GM19324 (cell line): ENCODE measurements at regions not wholly inside any gene's neighbourhood (a gene's known extent, or its start where the extent isn't known, plus 50 kb on each side); places are given as distances from the start of the nearest gene placed in this dataset.

Source experiments
- ATAC-seq: cut with Tn5 transposase; IDR thresholded peaks from one replicate; pipeline ENCODE4 v1.9.1; 2021; ENCODE audit warnings: mild to moderate bottlenecking, moderate library complexity; ENCODE audit not compliant: unreplicated experiment, low FRiP score

DNA sequence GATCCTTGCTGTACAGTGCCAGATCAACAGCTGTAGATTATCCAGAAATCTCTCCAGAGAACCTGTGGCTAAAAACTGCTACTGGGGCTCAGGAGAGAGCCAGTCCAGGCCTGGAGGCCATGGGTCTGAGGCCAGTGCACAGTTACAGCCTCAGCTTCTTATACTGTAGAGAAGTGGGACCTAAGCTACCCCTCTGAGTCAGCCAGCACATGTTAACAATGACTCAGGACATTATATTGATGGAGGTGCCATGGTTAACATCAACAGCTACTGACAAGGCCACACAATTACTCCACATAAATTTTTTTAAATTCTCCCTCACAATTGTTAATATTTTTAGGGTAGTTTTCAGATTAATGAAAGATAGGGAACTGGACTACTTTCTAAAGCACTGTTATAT lies 138.5 kb downstream of the RBM26 start:
- no peak for ATAC-seq

DNA sequence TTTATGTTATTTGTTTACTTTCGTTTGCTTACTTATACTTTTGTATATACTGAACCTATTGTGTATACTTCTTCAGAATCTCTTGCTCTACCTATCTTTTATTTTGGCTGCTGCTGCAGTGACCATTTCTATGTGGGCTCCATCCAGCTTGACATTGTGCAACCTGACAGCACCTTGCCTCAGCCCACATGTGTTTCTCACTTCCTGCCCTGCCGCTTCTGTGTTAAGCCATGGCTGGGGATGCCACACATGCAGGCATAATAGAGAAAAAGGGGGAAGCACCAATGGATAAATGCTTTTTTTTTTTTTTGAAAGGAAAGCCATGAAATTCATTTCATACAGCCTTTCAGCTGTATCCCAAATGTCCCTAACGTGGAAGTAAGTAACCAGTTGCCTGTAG lies 147.6 kb downstream of the RBM26 start:
- peak; percentile 92 for ATAC-seq

DNA sequence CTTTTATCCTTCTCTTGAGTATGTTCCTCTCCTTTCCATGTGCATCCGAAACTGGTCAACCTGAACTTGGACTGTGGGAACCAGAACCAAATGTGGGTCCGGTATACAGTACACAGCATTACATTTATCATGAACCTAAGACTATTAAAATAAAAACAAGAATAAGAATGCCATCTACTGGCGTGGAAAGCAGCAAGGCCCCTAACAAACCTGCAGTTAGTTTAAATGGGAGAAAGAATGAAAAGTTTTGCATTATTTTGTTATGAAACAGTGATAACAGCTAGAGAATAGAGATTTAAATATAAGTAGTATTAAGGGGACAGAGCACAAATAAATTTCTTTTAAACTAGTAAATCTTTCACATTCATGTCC lies 159.5 kb downstream of the RBM26 start:
- ATAC-seq: no peak

DNA sequence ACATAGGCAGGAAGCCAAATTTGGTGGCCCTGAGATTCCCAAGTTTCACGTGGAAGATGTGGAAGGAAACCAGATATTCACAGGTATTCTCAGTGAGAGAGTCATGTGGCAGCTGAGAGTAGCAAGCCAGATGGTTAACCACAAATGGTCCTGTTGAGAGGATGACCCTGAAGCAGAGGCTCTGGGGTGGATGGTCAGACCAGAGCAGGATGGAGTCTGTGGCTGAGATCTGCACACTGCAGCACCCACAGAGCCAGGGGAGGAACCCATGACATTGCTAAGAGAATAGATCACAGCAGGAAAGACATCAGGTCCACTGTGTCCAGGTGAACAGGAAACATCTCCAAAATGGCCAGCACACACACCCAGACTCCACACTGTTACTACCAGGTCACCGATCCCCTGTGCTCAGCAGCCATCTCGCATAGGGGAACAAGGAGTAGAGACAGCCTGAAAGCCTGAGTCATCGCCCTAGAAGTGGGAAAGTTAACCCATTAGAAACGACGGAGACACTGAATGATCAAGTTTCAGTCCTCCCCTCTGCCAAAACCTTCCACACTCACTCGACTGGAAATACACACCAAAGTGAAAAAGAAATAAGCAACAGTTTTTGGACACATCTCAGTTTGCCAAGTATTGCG lies 160.0 kb downstream of the RBM26 start:
- no peak for ATAC-seq

DNA sequence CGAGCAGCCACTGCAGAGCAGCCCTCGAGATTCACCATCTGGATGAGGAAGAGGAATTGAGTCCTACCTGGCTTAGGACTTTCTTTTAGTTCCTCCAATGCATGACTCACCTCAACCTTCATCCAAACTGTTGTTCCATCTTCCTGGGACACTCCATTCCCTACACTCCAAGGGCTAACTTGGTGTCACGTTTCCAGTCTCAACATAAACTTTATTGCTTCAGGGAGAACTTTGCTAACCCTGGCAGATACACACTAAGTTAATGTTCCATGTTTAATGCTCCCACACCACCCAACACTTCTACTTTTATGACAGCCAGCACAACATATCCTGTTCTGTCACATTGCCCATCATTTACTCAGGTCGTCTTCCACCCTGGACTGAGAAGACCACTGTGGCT lies 164.4 kb downstream of the RBM26 start:
- no peak for ATAC-seq

DNA sequence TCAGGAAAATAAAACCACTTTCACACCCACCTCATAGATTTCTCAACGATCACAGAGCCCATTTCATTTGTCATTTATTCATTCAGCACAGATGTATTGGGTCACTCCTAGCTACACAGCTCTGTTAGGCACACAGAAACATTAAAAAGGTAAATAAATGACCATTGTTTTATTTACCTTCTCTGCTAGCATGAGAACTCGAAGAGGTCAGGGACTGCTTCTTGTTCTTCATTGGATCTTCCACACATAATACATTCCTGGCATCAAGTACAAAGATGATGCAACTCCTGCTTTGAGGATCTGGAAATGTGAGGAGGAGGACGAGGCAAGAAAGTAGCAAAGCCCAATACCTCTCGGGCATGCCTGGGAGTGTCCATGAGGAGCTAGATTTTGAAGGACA lies 168.1 kb downstream of the RBM26 start:
- ATAC-seq: no peak

DNA sequence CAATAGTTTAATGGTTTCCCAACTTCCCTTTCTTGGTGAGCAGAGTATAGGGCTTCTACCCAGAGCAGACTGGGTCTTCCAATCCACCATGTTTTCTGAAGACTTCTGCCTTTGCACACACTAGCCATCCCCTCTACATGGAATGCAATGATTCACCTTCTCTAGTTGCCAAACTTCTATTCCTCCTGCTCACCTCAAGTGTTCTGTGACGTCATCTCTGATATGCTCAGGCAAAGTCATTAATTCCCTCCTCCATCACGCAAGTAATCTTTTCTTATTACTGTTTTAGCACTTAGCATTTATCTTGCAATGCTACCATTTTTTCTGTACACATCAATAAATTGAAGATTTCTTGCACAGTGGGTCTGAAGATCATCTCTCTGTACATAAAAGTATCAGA lies 174.2 kb downstream of the RBM26 start:
- no peak for ATAC-seq

DNA sequence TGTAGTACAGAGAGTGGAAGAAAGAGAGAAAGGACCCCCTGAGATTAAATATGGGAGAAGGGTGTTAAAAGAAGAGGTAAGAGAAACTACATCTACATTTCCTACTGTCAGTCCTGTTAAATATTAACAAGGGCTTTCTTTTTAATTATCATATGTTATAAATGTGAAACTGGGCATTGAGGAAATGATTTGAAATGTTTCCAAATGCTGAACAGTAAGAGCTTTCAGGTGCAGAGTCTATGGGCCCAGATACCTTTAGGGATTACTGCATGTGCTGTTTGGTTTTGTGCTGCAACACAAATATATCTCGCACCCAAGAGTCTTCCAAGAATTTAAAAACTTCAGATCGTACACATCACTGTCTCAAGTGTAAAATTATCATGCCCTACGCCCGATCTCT lies 176.3 kb downstream of the RBM26 start:
- no peak for ATAC-seq

DNA sequence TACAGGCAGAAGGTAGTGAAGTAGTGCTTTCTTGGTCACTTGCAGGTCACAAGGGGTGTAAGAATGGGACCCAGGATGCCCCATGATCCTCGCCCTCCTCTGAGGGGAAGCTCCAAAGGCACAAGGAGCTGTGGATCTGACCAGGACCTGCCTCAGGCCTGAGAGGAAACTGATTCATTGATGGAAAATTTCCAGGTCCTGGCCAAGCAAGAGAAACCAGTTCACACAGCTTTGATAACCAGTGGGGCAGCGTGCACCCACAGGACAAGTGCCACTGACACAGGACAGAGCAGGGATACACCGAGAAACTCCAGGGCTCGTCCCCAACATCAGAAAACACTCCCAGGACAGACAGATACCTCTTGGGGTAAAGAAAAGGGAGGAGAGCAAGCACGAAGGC lies 177.1 kb downstream of the RBM26 start:
- no peak for ATAC-seq

DNA sequence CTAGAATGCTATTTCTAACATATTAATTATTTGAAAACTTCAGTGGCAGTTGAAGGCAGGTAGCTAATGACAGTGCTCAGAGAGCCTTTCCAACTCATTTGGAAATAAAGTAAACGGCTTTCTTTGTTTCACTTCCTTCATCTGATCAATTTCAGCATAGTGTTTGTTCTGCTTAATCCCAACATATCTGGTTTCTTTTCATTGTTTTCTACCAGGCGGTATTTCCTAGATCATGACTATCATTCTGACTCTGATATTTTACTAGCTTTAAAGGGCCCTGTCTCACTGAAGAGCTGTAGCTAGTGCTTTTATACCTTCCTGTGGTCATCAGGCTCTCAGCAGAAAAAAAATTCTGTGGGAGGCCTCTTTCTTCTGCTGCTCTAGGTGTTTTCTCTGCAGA lies 178.6 kb downstream of the RBM26 start:
- no peak for ATAC-seq

DNA sequence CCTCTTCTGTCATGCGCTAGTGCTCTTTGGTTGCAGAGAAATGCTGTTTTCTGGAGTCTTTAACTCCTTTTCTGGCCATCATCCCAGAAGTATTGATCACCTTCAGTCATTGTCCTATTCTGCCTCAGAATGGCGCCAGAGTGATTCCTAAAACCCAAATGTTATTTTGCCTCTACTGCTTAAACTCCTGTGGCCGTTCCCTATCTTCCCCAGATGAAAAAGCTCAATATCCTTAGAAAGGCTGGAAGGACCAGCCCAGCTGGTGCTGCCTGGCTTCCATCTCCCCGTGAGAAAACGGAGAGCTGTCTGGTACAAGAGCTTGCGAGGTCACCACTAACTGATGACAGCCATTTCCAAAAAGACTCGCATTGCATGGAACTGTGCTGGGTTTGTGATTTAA lies 179.1 kb downstream of the RBM26 start:
- ATAC-seq: no peak

DNA sequence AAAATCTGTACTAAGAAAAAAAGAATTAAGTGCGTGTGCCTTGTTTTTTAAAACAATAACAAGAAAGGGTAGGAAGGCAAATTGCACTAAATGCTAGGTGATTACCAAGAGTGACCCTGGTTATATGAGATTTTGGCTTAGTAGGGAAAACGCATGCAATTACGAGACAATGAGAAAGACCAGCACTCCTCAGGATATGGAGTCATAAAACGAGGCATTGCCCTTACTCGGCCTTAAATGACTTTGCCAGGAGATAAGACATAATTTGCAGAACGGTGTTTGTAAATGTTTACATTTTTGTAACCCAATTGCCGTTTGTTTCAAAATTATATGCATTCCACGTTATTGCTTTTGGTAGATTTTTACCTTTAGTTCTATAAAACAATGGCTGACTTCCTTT lies 179.8 kb downstream of the RBM26 start:
- ATAC-seq: no peak

DNA sequence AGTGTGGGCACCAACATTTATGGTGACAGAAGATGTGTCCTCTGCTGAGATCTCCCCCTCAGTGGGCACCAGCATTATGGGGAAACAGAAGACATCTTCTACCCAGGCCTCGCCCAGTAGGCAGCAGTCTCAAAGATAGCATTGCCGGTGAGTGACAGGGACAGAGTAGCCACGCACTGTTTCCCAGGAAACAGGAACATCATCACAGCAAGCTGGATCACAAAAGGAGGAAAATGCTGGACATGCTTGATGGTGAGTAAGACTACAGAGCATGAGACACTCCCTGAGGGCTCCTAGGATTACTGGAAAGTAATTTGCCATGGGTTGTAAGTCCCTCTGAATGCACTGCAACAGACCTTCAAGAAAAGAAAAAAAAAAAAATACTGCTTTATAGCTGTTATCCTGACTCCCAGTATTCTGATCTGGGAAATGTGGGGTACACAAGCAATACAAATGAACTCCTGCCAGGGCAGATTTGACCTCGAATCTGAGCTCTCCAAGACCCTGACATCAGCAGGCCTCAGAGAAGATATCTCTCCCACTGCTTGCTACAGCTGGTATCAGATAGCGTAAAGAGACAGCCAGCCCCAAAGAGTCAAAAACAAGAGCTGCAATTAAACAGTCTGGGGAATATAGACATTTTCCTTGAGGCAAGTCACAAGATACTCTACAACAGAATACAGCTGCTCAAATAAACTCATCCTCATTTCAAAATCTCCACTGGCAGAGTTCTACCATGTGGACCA lies 180.4 kb downstream of the RBM26 start:
- no peak for ATAC-seq

DNA sequence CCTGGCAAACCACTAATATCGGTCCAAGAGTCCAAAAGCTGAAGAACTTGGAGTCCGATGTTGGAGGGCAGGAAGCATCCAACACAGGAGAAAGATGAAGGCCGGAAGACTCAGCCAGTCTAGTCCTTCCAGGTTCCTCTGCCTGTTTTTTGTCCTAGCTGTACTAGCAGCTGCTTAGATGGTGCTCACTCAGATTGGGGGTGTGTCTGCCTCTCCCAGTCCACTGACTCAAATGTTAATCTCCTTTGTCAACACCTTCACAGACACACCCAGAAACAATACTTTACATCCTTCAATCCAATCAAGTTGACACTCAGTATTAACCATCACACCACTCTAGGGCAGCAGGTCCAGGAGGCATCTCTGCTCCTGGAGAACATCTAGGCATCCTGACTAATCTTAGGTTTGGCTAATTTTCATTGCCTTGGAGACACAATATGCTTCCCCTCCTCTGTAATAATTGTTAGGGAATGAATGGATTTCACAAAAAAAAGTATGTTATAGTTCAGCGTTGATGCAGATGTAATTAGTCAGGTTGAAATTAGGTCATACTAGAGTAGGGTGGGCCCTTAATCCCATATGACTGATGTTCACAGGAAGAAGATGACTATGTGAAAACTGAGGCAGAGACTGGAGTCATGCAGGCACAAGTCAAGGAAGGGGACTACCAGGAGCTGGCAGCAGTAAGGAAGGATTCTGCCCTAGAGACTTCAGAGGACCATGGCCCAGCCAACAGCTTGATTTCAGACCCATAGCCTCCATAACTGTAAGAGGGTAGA lies 183.4 kb downstream of the RBM26 start:
- no peak for ATAC-seq

DNA sequence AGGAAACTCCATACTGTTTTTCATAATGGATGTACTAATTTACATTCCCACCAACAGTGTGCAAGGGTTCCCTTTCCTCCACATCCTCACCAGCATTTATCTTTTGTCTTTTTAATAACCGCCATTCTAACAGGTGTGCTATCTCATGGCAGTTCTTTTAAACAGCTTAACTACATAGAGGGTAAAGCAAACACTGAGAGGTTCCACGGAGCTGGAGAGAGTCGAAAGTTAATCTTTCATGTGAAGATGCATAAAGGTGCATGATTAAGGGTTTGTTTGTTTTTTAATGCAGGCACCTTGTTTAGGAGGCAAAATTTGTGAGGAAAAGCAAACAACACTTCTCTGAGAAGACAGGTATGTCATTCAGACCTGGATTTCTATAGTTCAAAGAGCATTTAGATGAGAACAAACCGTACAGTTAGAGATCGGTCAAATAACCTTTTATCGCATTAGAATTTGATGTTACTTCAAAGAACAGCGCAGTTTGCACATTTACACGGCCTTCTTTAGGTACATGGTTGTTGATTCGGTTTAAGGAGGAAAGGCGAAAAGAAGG lies 193.9 kb downstream of the RBM26 start:
- ATAC-seq: no peak

DNA sequence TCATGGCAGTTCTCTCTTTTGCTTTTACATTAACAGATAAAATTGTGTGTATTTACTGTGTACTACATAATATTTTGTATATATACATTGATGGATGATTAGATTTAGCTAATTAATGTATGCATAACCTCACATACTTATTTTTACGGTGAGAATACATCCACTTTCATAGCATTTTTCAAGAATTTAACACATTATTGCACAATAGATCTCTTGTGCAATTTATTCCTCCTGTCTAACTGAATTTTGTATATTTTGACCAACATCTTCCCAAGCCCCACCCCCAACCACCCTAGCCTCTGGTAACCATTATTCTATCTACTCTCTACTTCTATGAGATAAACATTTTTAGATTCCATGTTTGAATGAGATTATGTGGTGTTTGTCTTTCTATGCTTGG lies 194.7 kb downstream of the RBM26 start:
- ATAC-seq: no peak

DNA sequence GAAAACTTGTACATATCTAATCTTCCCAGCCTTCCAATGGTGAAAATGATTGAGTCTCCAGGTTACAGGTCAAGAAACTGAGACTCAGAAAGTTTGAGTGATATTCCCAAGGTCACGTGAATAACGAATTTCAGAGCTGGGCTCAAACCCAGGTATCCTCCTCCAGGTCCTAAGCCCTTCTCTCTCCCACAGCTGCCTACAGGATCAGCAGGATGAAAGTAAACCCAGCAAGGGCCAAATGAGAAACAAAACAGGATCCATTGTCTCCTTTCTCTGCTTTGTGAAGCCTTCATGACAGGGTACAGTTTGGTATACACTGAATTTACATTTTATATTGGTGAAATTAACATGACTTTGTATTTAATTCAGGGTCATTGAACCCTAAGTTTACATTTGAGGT lies 208.1 kb downstream of the RBM26 start:
- no peak for ATAC-seq

DNA sequence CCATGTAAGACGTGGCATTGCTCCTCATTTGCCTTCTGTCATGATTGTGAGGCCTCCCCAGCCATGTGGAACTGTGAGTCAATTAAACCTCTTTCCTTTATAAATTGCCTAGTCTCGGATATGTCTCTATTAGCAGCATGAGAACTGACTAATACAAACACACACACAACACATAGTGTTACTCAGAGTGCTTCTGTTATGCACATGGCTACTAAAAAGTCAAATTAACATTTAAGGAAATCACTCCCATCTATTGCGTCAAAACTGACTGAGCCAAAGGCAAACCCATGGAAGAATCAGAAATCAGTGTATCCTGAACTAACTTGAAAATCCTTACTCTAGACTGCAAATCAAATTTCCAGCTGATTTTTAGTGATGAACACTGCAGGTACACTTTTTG lies 209.2 kb downstream of the RBM26 start:
- ATAC-seq: no peak

DNA sequence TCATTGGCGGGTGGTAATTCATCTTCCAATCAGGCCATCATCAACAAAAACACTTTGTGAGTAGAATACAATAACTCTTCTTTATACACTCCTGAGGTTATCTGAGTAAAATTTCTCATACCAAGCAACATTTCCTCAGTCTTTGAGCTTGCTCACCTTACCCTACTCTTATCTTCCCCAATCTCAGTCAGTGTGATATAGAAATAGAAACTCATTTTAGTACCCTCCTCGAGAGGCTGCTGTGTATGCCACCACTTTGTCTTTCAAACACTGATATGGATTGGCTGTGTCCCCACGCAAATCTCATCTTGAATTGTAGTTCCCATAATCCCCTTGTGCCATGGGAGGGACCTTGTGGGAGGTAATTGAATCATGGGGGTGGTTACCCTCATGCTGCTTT lies 209.7 kb downstream of the RBM26 start:
- no peak for ATAC-seq

DNA sequence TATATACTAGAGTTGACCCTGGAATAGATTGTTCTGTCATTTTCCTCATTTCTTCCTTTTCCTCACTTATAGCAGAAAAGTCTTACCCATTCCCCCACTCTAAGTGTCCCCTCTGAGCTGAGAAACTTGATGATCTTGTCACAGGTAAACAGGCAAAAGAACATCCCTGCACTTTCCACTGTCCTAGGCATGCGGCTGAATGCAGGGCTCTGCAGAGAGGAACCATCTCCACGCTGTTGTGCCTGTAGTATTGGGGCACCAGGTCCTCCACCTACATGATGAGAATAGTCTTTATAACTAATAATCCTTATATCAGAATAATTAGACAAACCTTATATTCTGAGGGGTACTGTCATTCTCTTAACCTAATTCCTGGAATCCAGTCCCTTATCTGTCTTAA lies 211.3 kb downstream of the RBM26 start:
- peak; percentile 38 for ATAC-seq

DNA sequence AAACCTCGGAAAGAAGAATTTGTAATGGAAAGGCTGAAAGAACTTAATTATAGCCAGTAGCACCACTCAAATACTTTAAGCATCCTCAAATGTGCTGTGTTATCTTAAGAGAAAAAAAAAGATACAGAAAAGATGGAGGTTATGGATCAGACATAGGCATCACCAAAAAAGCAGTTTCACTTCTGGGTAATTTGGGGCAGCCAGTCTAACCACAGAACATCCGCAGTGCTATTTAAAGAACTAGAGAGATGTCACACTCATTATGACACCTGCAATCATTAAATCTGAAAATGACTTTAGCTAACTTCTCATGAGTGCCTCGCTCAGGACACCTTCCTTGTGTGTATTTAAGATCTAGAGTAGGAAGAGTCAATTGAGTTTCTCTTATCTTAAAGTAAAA lies 211.8 kb downstream of the RBM26 start:
- ATAC-seq: peak; percentile 94

DNA sequence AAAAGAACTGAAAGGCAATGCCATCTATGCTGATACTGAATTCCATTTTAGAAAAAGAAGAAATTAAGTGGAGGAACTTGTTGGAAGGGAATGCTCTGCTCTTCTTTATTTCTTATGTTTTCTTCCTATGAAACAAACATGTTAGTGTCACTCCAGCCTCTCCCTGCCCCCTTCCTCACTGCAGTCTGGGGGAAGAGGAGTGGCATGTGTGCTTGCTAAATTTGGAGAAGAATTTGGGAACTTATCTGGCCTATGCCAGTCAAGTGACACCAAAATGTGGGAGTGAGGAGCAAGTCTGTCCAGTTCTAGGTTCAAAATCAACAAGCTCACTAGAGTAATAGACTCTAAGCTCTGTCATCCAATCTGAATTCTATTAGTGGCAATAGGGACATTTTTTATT lies 214.6 kb downstream of the RBM26 start:
- no peak for ATAC-seq
